H1 (cell line): ENCODE measurements at regions not wholly inside any gene's neighbourhood (a gene's known extent, or its start where the extent isn't known, plus 50 kb on each side); places are given as distances from the start of the nearest gene placed in this dataset.

Experiments
- CTCF ChIA-PET: fragments of 300-600 bp; sonication (Branson Sonifier 250); formaldehyde crosslinking; loops from one replicate; lab custom pipeline; 2021; ENCODE audit not compliant: partially characterized antibody; lab: Charles Lee
- POLR2A ChIA-PET: fragments of 300-600 bp; sonication (Branson Sonifier 250); formaldehyde crosslinking; loops from one replicate; lab custom pipeline; 2021; ENCODE audit warnings: inconsistent platforms; ENCODE audit not compliant: partially characterized antibody; lab: Charles Lee
- DNase-seq, 2 experiments: peaks; one replicate each; pipeline versions ENCODE4 v3.0.0 to v3.0.0-alpha.2; 2010 to 2022; ENCODE audit warnings: low spot score in 2 of 2, low read depth in 1 of 2, mixed read lengths in 1 of 2
- FAIRE-seq: peaks from 2 replicates; lab custom pipeline; 2011; peaks lifted over from hg19 to GRCh38; lab: Jason Lieb, UNC
- H2AFZ ChIP-seq: 2 replicates; pipeline ENCODE4 v1.8.1; 2012; ENCODE audit warnings: low read length, inconsistent platforms
- H2AK5ac ChIP-seq: 2 replicates; pipeline ENCODE4 v1.6.1; 2013; ENCODE audit warnings: low read depth, low read length
- H2BK120ac ChIP-seq: replicated peaks from 2 replicates; pipeline ENCODE3; 2013; ENCODE audit warnings: low read depth, low read length, inconsistent platforms
- H2BK12ac ChIP-seq: 2 replicates; pipeline ENCODE4 v1.6.1; 2013; ENCODE audit warnings: low read depth, low read length
- H2BK15ac ChIP-seq: 2 replicates; pipeline ENCODE4 v1.6.1; 2013; ENCODE audit warnings: low read length
- H2BK20ac ChIP-seq: 2 replicates; pipeline ENCODE4 v1.6.1; 2013; ENCODE audit warnings: low read length
- H2BK5ac ChIP-seq: 2 replicates; pipeline ENCODE4 v1.6.1; 2013; ENCODE audit warnings: low read depth, low read length
- H3K14ac ChIP-seq: 2 replicates; pipeline ENCODE4 v1.6.1; 2013; ENCODE audit warnings: inconsistent platforms; ENCODE audit not compliant: insufficient read length
- H3K18ac ChIP-seq: 2 replicates; pipeline ENCODE4 v1.6.1; 2013; ENCODE audit warnings: low read length; ENCODE audit errors: extremely low read depth
- H3K23ac ChIP-seq: 2 replicates; pipeline ENCODE4 v1.6.1; 2013; ENCODE audit warnings: inconsistent platforms; ENCODE audit not compliant: insufficient read length
- H3K23me2 ChIP-seq: 2 replicates; pipeline ENCODE4 v1.6.1; 2013; ENCODE audit warnings: low read depth, low read length
- H3K27ac ChIP-seq: 2 replicates; pipeline ENCODE4 v1.6.1; 2011; ENCODE audit warnings: low read depth, low read length, inconsistent platforms
- H3K27me3 ChIP-seq, 4 experiments: replicated peaks in 1 of 4; 1 replicate in 1 of 4; 2 replicates in 3 of 4; pipeline versions ENCODE4 v1.6.1 to v1.8.1; 2011 to 2013; ENCODE audit warnings: low read length in 3 of 4, mild to moderate bottlenecking in 3 of 4, inconsistent platforms in 2 of 4, mixed read lengths in 2 of 4, moderate library complexity in 1 of 4; ENCODE audit not compliant: control insufficient read depth in 3 of 4, insufficient read depth in 3 of 4; ENCODE audit errors: extremely low read depth in 1 of 4
- H3K36me3 ChIP-seq, 4 experiments: 2 replicates each; pipeline versions ENCODE4 v1.6.1 to v1.8.1; 2011 to 2013; ENCODE audit warnings: mild to moderate bottlenecking in 4 of 4, low read length in 3 of 4, moderate library complexity in 2 of 4, control low read depth in 1 of 4, inconsistent platforms in 1 of 4; ENCODE audit not compliant: insufficient read depth in 4 of 4, control insufficient read depth in 2 of 4
- H3K4ac ChIP-seq: replicated peaks from 2 replicates; pipeline ENCODE3; 2013; ENCODE audit warnings: low read length, low read depth, mixed read lengths, inconsistent platforms; ENCODE audit not compliant: insufficient read length
- H3K4me1 ChIP-seq, 4 experiments: replicated peaks in 1 of 4; 1 replicate in 1 of 4; 2 replicates in 3 of 4; pipeline versions ENCODE4 v1.6.1 to v1.8.1; 2011 to 2013; ENCODE audit warnings: low read length in 3 of 4, inconsistent platforms in 2 of 4, mixed read lengths in 1 of 4; ENCODE audit not compliant: insufficient read depth in 4 of 4, control insufficient read depth in 3 of 4
- H3K4me2 ChIP-seq, 2 experiments: 2 replicates each; pipeline versions ENCODE4 v1.6.1 to v1.8.1; 2011 to 2013; ENCODE audit warnings: low read depth in 2 of 2, low read length in 2 of 2, control low read depth in 1 of 2, inconsistent platforms in 1 of 2, mild to moderate bottlenecking in 1 of 2; ENCODE audit not compliant: insufficient read depth in 1 of 2
- H3K4me3 ChIP-seq, 4 experiments: fragments of 200-600, 300-600 bp in 1 of 4; sonication (generic), shearing (Covaris generic), sonication (Bioruptor Twin) in 1 of 4; 2 replicates each; pipeline versions ENCODE4 v1.5.1 to v1.8.1; 2011 to 2016; ENCODE audit warnings: low read length in 4 of 4, low read depth in 3 of 4, control low read depth in 2 of 4, inconsistent platforms in 2 of 4, mild to moderate bottlenecking in 2 of 4, mixed read lengths in 1 of 4, moderate library complexity in 1 of 4; ENCODE audit not compliant: insufficient read depth in 2 of 4; ENCODE audit errors: extremely low read depth in 1 of 4
- H3K56ac ChIP-seq: replicated peaks from 2 replicates; pipeline ENCODE3; 2013; ENCODE audit warnings: low read depth, mild to moderate bottlenecking, mixed read lengths, low read length, inconsistent platforms; ENCODE audit not compliant: insufficient read length
- H3K79me1 ChIP-seq: 2 replicates; pipeline ENCODE4 v1.6.1; 2013; ENCODE audit warnings: low read depth, low read length, control low read depth
- H3K79me2 ChIP-seq, 2 experiments: 2 replicates each; pipeline versions ENCODE4 v1.6.1 to v1.8.1; 2012 to 2013; ENCODE audit warnings: low read length in 2 of 2, mild to moderate bottlenecking in 2 of 2, inconsistent platforms in 1 of 2; ENCODE audit not compliant: insufficient read depth in 2 of 2, control insufficient read depth in 1 of 2
- H3K9ac ChIP-seq, 4 experiments: replicated peaks in 1 of 4; 1 replicate in 1 of 4; 2 replicates in 3 of 4; pipeline versions ENCODE4 v1.6.1 to v1.8.1; 2011 to 2013; ENCODE audit warnings: low read depth in 3 of 4, low read length in 3 of 4, control low read depth in 2 of 4, mild to moderate bottlenecking in 2 of 4, moderate library complexity in 2 of 4, inconsistent platforms in 1 of 4; ENCODE audit errors: extremely low read depth in 1 of 4
- H3K9me3 ChIP-seq, 2 experiments: 2 replicates each; pipeline versions ENCODE4 v1.6.1 to v1.8.1; 2012 to 2013; ENCODE audit warnings: mild to moderate bottlenecking in 2 of 2, moderate library complexity in 2 of 2, control low read depth in 1 of 2, inconsistent platforms in 1 of 2, low read depth in 1 of 2, low read length in 1 of 2, mixed read lengths in 1 of 2; ENCODE audit not compliant: insufficient read depth in 2 of 2
- H4K20me1 ChIP-seq, 2 experiments: replicated peaks in 1 of 2; 2 replicates each; pipeline versions ENCODE3 to v1.8.1; 2011 to 2013; ENCODE audit warnings: inconsistent platforms in 2 of 2, low read length in 2 of 2, mild to moderate bottlenecking in 1 of 2; ENCODE audit not compliant: insufficient read depth in 2 of 2, control insufficient read depth in 1 of 2
- H4K5ac ChIP-seq: 2 replicates; pipeline ENCODE4 v1.6.1; 2013; ENCODE audit warnings: low read length, low read depth, mixed read lengths, inconsistent platforms; ENCODE audit not compliant: insufficient read length
- H4K8ac ChIP-seq: 2 replicates; pipeline ENCODE4 v1.8.0; 2013; ENCODE audit warnings: mild to moderate bottlenecking, moderate library complexity, low read length, inconsistent platforms; ENCODE audit not compliant: insufficient read depth; ENCODE audit errors: extremely low read depth
- H4K91ac ChIP-seq: replicated peaks from 2 replicates; pipeline ENCODE3; 2013; ENCODE audit warnings: low read length, mixed read lengths, inconsistent platforms; ENCODE audit not compliant: insufficient read length
- BACH1 ChIP-seq: IDR thresholded peaks from 2 replicates; pipeline ENCODE4 v1.6.1; 2012; ENCODE audit warnings: low read length, improper control_type of control experiment
- CBX5 ChIP-seq: fragments of 300-800, 300-1000 bp; sonication (generic); IDR thresholded peaks from 2 replicates; pipeline ENCODE4 v1.7.1; 2016; ENCODE audit warnings: antibody characterized with exemption, low read length, low read depth
- CBX8 ChIP-seq: fragments of 300-800, 300-1000 bp; sonication (generic); IDR thresholded peaks from 2 replicates; pipeline ENCODE4 v1.7.1; 2016; ENCODE audit warnings: low read depth, low read length, borderline replicate concordance
- CHD1 ChIP-seq: IDR thresholded peaks from 2 replicates; pipeline ENCODE4 v1.6.1; 2012; ENCODE audit warnings: low read depth, low read length, improper control_type of control experiment
- CHD2 ChIP-seq: IDR thresholded peaks from 2 replicates; pipeline ENCODE4 v1.6.1; 2012; ENCODE audit warnings: low read length, improper control_type of control experiment
- EGR1 ChIP-seq: IDR thresholded peaks from 2 replicates; pipeline ENCODE4 v1.6.1; 2011; ENCODE audit warnings: low read depth, low read length, borderline replicate concordance
- KDM5A ChIP-seq: fragments of 200-600 bp; IDR thresholded peaks from 2 replicates; pipeline ENCODE4 v1.7.1; 2012; ENCODE audit warnings: mild to moderate bottlenecking, low read length, inconsistent platforms, mixed read lengths
- MAFK ChIP-seq: IDR thresholded peaks from 2 replicates; pipeline ENCODE4 v1.6.1; 2012; ENCODE audit warnings: low read depth, mild to moderate bottlenecking, improper control_type of control experiment, low read length
- SIX5 ChIP-seq: IDR thresholded peaks from 2 replicates; pipeline ENCODE4 v1.6.1; 2011; ENCODE audit warnings: mild to moderate bottlenecking, low read depth, low read length
- SP1 ChIP-seq: IDR thresholded peaks from 2 replicates; pipeline ENCODE4 v1.6.1; 2011; ENCODE audit warnings: low read depth, low read length
- TEAD4 ChIP-seq: IDR thresholded peaks from 2 replicates; pipeline ENCODE4 v1.6.1; 2012; ENCODE audit warnings: low read depth, low read length, inconsistent platforms, mixed read lengths
- USF2 ChIP-seq: IDR thresholded peaks from 2 replicates; pipeline ENCODE4 v1.6.1; 2011; ENCODE audit warnings: low read length, improper control_type of control experiment
- WGBS, 2 experiments: shearing (Covaris generic) in 1 of 2; methylation state at CpG; one replicate each; pipeline versions ENCODE4 v1.1.6 to v1.1.7; 2013 to 2015; ENCODE audit warnings: low lambda C conversion rate in 2 of 2, mixed read lengths in 2 of 2, inconsistent platforms in 1 of 2, low coverage in 1 of 2, missing lambda C conversion rate in 1 of 2; ENCODE audit not compliant: insufficient replicate concordance in 2 of 2, insufficient coverage in 1 of 2, insufficient read length in 1 of 2; ENCODE audit errors: extremely low coverage in 1 of 2, missing lambda C conversion rate in 1 of 2; 5-methylcytosine and 5-hydroxymethylcytosine counted together

GRCh38 chr6:9064156-9064555 is 628.8 kb upstream of the SLC35B3 start:
- TF ChIP-seq CHD1 (no peak), KDM5A (no peak), SIX5 (no peak), CBX5 (no peak), SP1 (no peak), BACH1 (no peak), CHD2 (no peak), EGR1 (no peak), CBX8 (no peak), MAFK (no peak), TEAD4 (no peak), USF2 (no peak)
- Histone ChIP-seq H3K14ac (no peak overlapping the region), H3K27me3 (no peaks in the 10 kb centered on the region), H3K79me1 (no peaks in the 10 kb centered on the region), H3K36me3 (no peaks in the 10 kb centered on the region), H3K4ac (no peak overlapping the region), H3K4me3 (no peak overlapping the region), H4K8ac (no peak overlapping the region), H2BK15ac (no peak overlapping the region), H3K18ac (no peak overlapping the region), H3K4me2 (no peak overlapping the region), H3K9ac (no peak overlapping the region), H2BK120ac (no peak overlapping the region), H3K4me1 (no peaks in the 10 kb centered on the region), H3K9me3 (no peaks in the 10 kb centered on the region), H3K56ac (no peak overlapping the region), H4K5ac (no peak overlapping the region), H4K91ac (no peak overlapping the region), H2BK12ac (no peak overlapping the region), H2BK5ac (no peak overlapping the region), H3K23me2 (no peaks in the 10 kb centered on the region), H2AFZ (no peak overlapping the region), H2AK5ac (no peak overlapping the region), H3K27ac (no peak overlapping the region), H2BK20ac (no peak overlapping the region), H3K23ac (no peak overlapping the region), H3K79me2 (no peaks in the 10 kb centered on the region), H4K20me1 (no peaks in the 10 kb centered on the region)
- FAIRE-seq (no peak), DNase-seq (no peak)
- ChIA-PET CTCF (no interaction called here), POLR2A (no interaction called here)
- 75% methylated on average over 1 of the region's 1 CpG; no CpG with 5 or more reads in 1 of the 2 experiments for WGBS, 2 experiments
